Activated CD4-positive, CD25-positive, alpha-beta regulatory T cell treated with anti-CD3 and anti-CD28 coated beads, Interleukin-2, amount 50 U/mL, for 24 hours (primary cell): ENCODE measurements at regions not wholly inside any gene's neighbourhood (a gene's known extent, or its start where the extent isn't known, plus 50 kb on each side); places are given as distances from the start of the nearest gene placed in this dataset.

Source experiments
- ATAC-seq, 2 donors: fragments of 150-1000 bp; cut with Tn5 transposase; one replicate each; pipeline ENCODE4 v1.10.0; 2021; ENCODE audit warnings: mild to moderate bottlenecking in 1 of 2, moderate library complexity in 1 of 2

GRCh38 chr17:13352747-13353415 lies 248.8 kb downstream of the HS3ST3A1 start:
- no peak for ATAC-seq

- no peak for ATAC-seq
These were observed 250.7 kb downstream of the HS3ST3A1 start for GRCh38 chr17:13351046-13351445.

GRCh38 chr17:13350466-13350865 lies 251.3 kb downstream of the HS3ST3A1 start:
- ATAC-seq = no peak

GRCh38 chr17:13346996-13347762 lies 254.6 kb downstream of the HS3ST3A1 start:
- no peak for ATAC-seq

GRCh38 chr17:13346592-13346991 lies 255.1 kb downstream of the HS3ST3A1 start:
- no peak for ATAC-seq

- ATAC-seq = no peak
These were observed 255.6 kb downstream of the HS3ST3A1 start for GRCh38 chr17:13346081-13346533.

- no peak for ATAC-seq
These were observed 263.3 kb downstream of the HS3ST3A1 start for GRCh38 chr17:13338421-13338820.

- no peak for ATAC-seq
These were observed 263.8 kb downstream of the HS3ST3A1 start for GRCh38 chr17:13337864-13338371.

- no peak for ATAC-seq
These were observed 264.6 kb downstream of the HS3ST3A1 start for GRCh38 chr17:13337151-13337550.

- ATAC-seq = no peak
These were observed 267.4 kb downstream of the HS3ST3A1 start for GRCh38 chr17:13334374-13334773.

- no peak for ATAC-seq
These were observed 268.1 kb downstream of the HS3ST3A1 start for GRCh38 chr17:13333661-13334060.

GRCh38 chr17:13332207-13332606 lies 269.5 kb downstream of the HS3ST3A1 start:
- no peak for ATAC-seq

GRCh38 chr17:13329421-13329820 lies 272.3 kb downstream of the HS3ST3A1 start:
- ATAC-seq = no peak

GRCh38 chr17:13323990-13324389 lies 277.7 kb downstream of the HS3ST3A1 start:
- ATAC-seq = no peak

- no peak for ATAC-seq
These were observed 279.6 kb downstream of the HS3ST3A1 start for GRCh38 chr17:13321951-13322701.

- no peak for ATAC-seq
These were observed 281.5 kb downstream of the HS3ST3A1 start for GRCh38 chr17:13320046-13320785.

- ATAC-seq = no peak
These were observed 285.1 kb downstream of the HS3ST3A1 start for GRCh38 chr17:13316657-13317056.

- no peak for ATAC-seq
These were observed 290.4 kb downstream of the HS3ST3A1 start for GRCh38 chr17:13311306-13311705.

- no peak for ATAC-seq
These were observed 290.9 kb downstream of the HS3ST3A1 start for GRCh38 chr17:13310858-13311257.

GRCh38 chr17:13306310-13306962 lies 288.6 kb upstream of the ELAC2 start:
- peak in 1 of 2 donors; percentile 41 for ATAC-seq

GRCh38 chr17:13302983-13303382 lies 285.2 kb upstream of the ELAC2 start:
- no peak for ATAC-seq

- no peak for ATAC-seq
These were observed 284.6 kb upstream of the ELAC2 start for GRCh38 chr17:13302419-13302818.
